ENCODE measurements at regions not wholly inside any gene's neighbourhood (a gene's known extent, or its start where the extent isn't known, plus 50 kb on each side); places are given as distances from the start of the nearest gene placed in this dataset.

GRCh38 chr4:140252742-140253555, 99.0 kb upstream of the MAML3 start:
- H3K27me3 ChIP-seq (ENCODE audit: control insufficient read depth, insufficient read depth, low read length) = no peaks in the 10 kb centered on the region
- H3K36me3 ChIP-seq (ENCODE audit: control insufficient read depth, insufficient read depth, low read length) = no peaks in the 10 kb centered on the region
- no peaks in the 10 kb centered on the region for H3K9me3 ChIP-seq (ENCODE audit: control insufficient read depth, insufficient read depth, low read depth, low read length)
- no peaks in the 10 kb centered on the region for H3K79me2 ChIP-seq (ENCODE audit: control insufficient read depth, insufficient read depth, low read length)
- TF ChIP-seq EZH2 (IDR thresholded peaks at IDR 0.05; ENCODE audit: low read length, missing control alignments) = no peak
- TF ChIP-seq, protein P1, sequence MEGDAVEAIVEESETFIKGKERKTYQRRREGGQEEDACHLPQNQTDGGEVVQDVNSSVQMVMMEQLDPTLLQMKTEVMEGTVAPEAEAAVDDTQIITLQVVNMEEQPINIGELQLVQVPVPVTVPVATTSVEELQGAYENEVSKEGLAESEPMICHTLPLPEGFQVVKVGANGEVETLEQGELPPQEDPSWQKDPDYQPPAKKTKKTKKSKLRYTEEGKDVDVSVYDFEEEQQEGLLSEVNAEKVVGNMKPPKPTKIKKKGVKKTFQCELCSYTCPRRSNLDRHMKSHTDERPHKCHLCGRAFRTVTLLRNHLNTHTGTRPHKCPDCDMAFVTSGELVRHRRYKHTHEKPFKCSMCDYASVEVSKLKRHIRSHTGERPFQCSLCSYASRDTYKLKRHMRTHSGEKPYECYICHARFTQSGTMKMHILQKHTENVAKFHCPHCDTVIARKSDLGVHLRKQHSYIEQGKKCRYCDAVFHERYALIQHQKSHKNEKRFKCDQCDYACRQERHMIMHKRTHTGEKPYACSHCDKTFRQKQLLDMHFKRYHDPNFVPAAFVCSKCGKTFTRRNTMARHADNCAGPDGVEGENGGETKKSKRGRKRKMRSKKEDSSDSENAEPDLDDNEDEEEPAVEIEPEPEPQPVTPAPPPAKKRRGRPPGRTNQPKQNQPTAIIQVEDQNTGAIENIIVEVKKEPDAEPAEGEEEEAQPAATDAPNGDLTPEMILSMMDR (conservative IDR thresholded peaks at IDR 0.05 in 1 of 2, IDR thresholded peaks at IDR 0.05 in 1 of 2; ENCODE audit: low read depth in 1 of 2, low read length in 2 of 2) = peak; percentile 66 to 72
- no peaks in the 10 kb centered on the region for H4K20me1 ChIP-seq (ENCODE audit: control insufficient read depth, extremely low read depth, insufficient read depth, low read length)
- H2AFZ ChIP-seq (ENCODE audit: low read length) = peak overlapping the region; percentile 57
- peak overlapping the region; percentile 26 to 60 (median 38) for H3K4me3 ChIP-seq (replicated peaks in 1 of 4; ENCODE audit: control extremely low read depth in 1 of 4, insufficient read depth in 1 of 4, low read depth in 3 of 4, low read length in 4 of 4)
- peak; percentile 72 to 73 for DNase-seq (ENCODE audit: low read depth in 2 of 2)
- H3K9ac ChIP-seq (ENCODE audit: insufficient read depth, low read length) = peak overlapping the region; percentile 78
- H3K4me1 ChIP-seq (ENCODE audit: control insufficient read depth, extremely low read depth, insufficient read depth, low read length) = peaks cover 21% of the 10 kb centered on the region
- peak overlapping the region; percentile 70 for H3K27ac ChIP-seq (ENCODE audit: insufficient read depth, low read length)
- H3K4me2 ChIP-seq (ENCODE audit: extremely low read depth, insufficient read depth, low read length) = peak overlapping the region; percentile 63

DNA sequence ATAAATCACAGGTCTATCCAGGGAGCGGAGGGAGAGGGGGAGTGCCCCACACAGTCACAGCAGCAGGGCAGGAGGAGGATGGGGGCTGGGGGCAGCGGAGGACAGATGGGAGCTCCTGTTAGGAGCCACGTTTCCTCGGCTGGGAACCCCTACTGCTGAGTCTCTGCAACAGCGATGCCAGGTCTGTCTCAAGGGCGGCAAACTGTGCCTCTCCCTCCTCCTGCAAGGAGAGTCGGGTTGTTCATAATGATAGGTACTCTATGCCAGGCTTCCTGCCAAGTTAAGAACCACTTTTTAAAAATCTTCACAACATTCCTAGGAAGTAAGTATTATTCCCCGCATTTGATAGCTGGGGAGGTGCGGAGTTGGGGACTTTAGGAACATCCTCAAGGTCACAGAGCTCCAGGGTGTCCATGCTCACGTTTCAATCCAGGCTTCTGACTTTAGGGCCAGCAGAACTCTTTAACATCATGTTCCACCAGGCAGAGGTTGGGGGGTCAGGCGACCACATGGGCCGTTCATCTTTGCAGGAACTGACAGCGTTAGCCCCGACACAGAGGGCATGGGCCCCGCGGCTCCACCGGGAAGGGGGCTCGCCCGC, 98.3 kb upstream of the MAML3 start:
- no peaks in the 10 kb centered on the region for H3K9me3 ChIP-seq (ENCODE audit: control insufficient read depth, insufficient read depth, low read depth, low read length)
- H3K79me2 ChIP-seq (ENCODE audit: control insufficient read depth, insufficient read depth, low read length) = no peaks in the 10 kb centered on the region
- H3K4me2 ChIP-seq (ENCODE audit: extremely low read depth, insufficient read depth, low read length) = peak overlapping the region; percentile 63
- H3K4me3 ChIP-seq (replicated peaks in 1 of 4; ENCODE audit: control extremely low read depth in 1 of 4, insufficient read depth in 1 of 4, low read depth in 3 of 4, low read length in 4 of 4) = peak overlapping the region in 2 of 4 experiments; percentile 26 to 60
- no peaks in the 10 kb centered on the region for H3K27me3 ChIP-seq (ENCODE audit: control insufficient read depth, insufficient read depth, low read length)
- no peak for TF ChIP-seq EZH2 (IDR thresholded peaks at IDR 0.05; ENCODE audit: low read length, missing control alignments)
- TF ChIP-seq, protein P1 (conservative IDR thresholded peaks at IDR 0.05 in 1 of 2, IDR thresholded peaks at IDR 0.05 in 1 of 2; ENCODE audit: low read depth in 1 of 2, low read length in 2 of 2) = no peak
- peak overlapping the region; percentile 78 for H3K9ac ChIP-seq (ENCODE audit: insufficient read depth, low read length)
- H3K27ac ChIP-seq (ENCODE audit: insufficient read depth, low read length) = peak overlapping the region; percentile 70
- peak overlapping the region; percentile 57 for H2AFZ ChIP-seq (ENCODE audit: low read length)
- H4K20me1 ChIP-seq (ENCODE audit: control insufficient read depth, extremely low read depth, insufficient read depth, low read length) = no peaks in the 10 kb centered on the region
- H3K4me1 ChIP-seq (ENCODE audit: control insufficient read depth, extremely low read depth, insufficient read depth, low read length) = peaks cover 21% of the 10 kb centered on the region
- peak in 1 of 2 donors; percentile 32 for DNase-seq (ENCODE audit: low read depth in 2 of 2)
- no peaks in the 10 kb centered on the region for H3K36me3 ChIP-seq (ENCODE audit: control insufficient read depth, insufficient read depth, low read length)

DNA sequence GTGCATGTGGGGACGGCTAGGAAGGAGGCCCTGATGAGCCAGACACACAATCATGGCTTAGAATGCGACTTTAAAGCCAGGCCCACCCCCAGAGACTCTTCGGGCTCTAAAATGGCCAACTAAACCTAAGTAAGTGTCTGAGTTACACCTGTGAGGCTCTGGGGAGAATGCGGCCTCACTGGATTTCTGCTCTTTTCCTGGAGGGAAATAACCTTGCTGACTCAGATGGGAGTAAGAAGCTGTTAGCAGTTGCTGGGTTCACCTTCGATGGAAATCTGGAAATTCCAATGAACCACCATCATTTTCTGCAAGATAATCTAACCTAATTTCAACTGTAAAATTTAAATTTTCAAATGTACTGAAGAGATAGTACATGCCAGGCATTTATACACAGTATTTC, 97.6 kb upstream of the MAML3 start:
- DNase-seq (ENCODE audit: low read depth in 2 of 2) = no peak
- H3K36me3 ChIP-seq (ENCODE audit: control insufficient read depth, insufficient read depth, low read length) = no peaks in the 10 kb centered on the region
- H3K4me2 ChIP-seq (ENCODE audit: extremely low read depth, insufficient read depth, low read length) = no peak overlapping the region
- no peaks in the 10 kb centered on the region for H3K9me3 ChIP-seq (ENCODE audit: control insufficient read depth, insufficient read depth, low read depth, low read length)
- TF ChIP-seq, protein P1 (conservative IDR thresholded peaks at IDR 0.05 in 1 of 2, IDR thresholded peaks at IDR 0.05 in 1 of 2; ENCODE audit: low read depth in 1 of 2, low read length in 2 of 2) = no peak
- TF ChIP-seq EZH2 (IDR thresholded peaks at IDR 0.05; ENCODE audit: low read length, missing control alignments) = no peak
- H2AFZ ChIP-seq (ENCODE audit: low read length) = no peak overlapping the region
- no peaks in the 10 kb centered on the region for H4K20me1 ChIP-seq (ENCODE audit: control insufficient read depth, extremely low read depth, insufficient read depth, low read length)
- H3K27me3 ChIP-seq (ENCODE audit: control insufficient read depth, insufficient read depth, low read length) = no peaks in the 10 kb centered on the region
- H3K9ac ChIP-seq (ENCODE audit: insufficient read depth, low read length) = no peak overlapping the region
- peaks cover 14% of the 10 kb centered on the region for H3K4me1 ChIP-seq (ENCODE audit: control insufficient read depth, extremely low read depth, insufficient read depth, low read length)
- no peak overlapping the region for H3K27ac ChIP-seq (ENCODE audit: insufficient read depth, low read length)
- H3K4me3 ChIP-seq (replicated peaks in 1 of 4; ENCODE audit: control extremely low read depth in 1 of 4, insufficient read depth in 1 of 4, low read depth in 3 of 4, low read length in 4 of 4) = no peak overlapping the region
- H3K79me2 ChIP-seq (ENCODE audit: control insufficient read depth, insufficient read depth, low read length) = no peaks in the 10 kb centered on the region

Data from fibroblast of lung (primary cell).